Kidney (tissue), 13 donors: ENCODE measurements at regions not wholly inside any gene's neighbourhood (a gene's known extent, or its start where the extent isn't known, plus 50 kb on each side); places are given as distances from the start of the nearest gene placed in this dataset.

Source experiments
- DNase-seq, 5 donors: peaks; one replicate each; pipeline ENCODE4 v3.0.0-alpha.2; 2013 to 2020
- FAIRE-seq: peaks from 2 replicates; lab custom pipeline; 2012; peaks lifted over from hg19 to GRCh38; lab: Jason Lieb, UNC
- H3K27ac ChIP-seq, 2 donors: one replicate each; pipeline ENCODE4 v1.7.0; 2013; ENCODE audit warnings: low read depth in 2 of 2, low read length in 2 of 2, inconsistent platforms in 1 of 2
- H3K27me3 ChIP-seq: one replicate; pipeline ENCODE4 v1.7.1; 2013; ENCODE audit warnings: low read length, inconsistent platforms; ENCODE audit not compliant: control insufficient read depth, insufficient read depth
- H3K36me3 ChIP-seq, 3 donors: one replicate each; pipeline versions ENCODE4 v1.7.0 to v1.7.1; 2013; ENCODE audit warnings: low read length in 3 of 3, control low read depth in 1 of 3, inconsistent platforms in 1 of 3; ENCODE audit not compliant: insufficient read depth in 3 of 3, control insufficient read depth in 2 of 3
- H3K4me1 ChIP-seq, 3 donors: one replicate each; pipeline versions ENCODE4 v1.7.0 to v1.7.1; 2013; ENCODE audit warnings: low read length in 3 of 3, inconsistent platforms in 1 of 3, low read depth in 1 of 3; ENCODE audit not compliant: control insufficient read depth in 2 of 3, insufficient read depth in 2 of 3
- H3K4me3 ChIP-seq, 3 donors: one replicate each; pipeline versions ENCODE4 v1.7.0 to v1.8.1; 2013; ENCODE audit warnings: low read length in 3 of 3, control low read depth in 1 of 3, inconsistent platforms in 1 of 3
- H3K9ac ChIP-seq, 3 donors: one replicate each; pipeline versions ENCODE4 v1.7.0 to v1.7.1; 2013; ENCODE audit warnings: low read length in 3 of 3, control low read depth in 1 of 3, inconsistent platforms in 1 of 3
- H3K9me3 ChIP-seq, 3 donors: one replicate each; pipeline versions ENCODE4 v1.7.0 to v1.7.1; 2013; ENCODE audit warnings: low read length in 3 of 3, control low read depth in 1 of 3, inconsistent platforms in 1 of 3; ENCODE audit not compliant: control insufficient read depth in 2 of 3, insufficient read depth in 1 of 3
- intact Hi-C: fragments of 100-400 bp; cut with DNase I; formaldehyde crosslinking; loops from one replicate; pipeline ENCODE4 v1.11.1; 2022
- TF ChIP-seq, protein P1 (sequence below): IDR thresholded peaks from 3 replicates; pipeline ENCODE4 v1.5.1; 2012; ENCODE audit warnings: mild to moderate bottlenecking, moderate library complexity, borderline replicate concordance; ENCODE audit not compliant: insufficient read depth; ENCODE audit errors: extremely low read depth
- donor health status: control.
- donor health status: control.
- donor health status: control.
- donor health status: control.
- donor health status: control.
- donor health status: DM: yes; HTN: yes; CAD: no.
- donor health status: Normal renal cell carcinoma (clear cell type).

GRCh38 chr2:217160103-217160743 lies 300.4 kb upstream of the TNP1 start:
- no peaks in the 10 kb centered on the region for H3K9me3 ChIP-seq
- no peak for DNase-seq
- H3K9ac ChIP-seq = no peak overlapping the region
- intact Hi-C loops = no loop called here
- no peaks in the 10 kb centered on the region for H3K4me1 ChIP-seq
- H3K4me3 ChIP-seq = no peak overlapping the region
- no peak overlapping the region for H3K27ac ChIP-seq
- FAIRE-seq = no peak
- H3K27me3 ChIP-seq = no peaks in the 10 kb centered on the region
- TF ChIP-seq, protein P1, sequence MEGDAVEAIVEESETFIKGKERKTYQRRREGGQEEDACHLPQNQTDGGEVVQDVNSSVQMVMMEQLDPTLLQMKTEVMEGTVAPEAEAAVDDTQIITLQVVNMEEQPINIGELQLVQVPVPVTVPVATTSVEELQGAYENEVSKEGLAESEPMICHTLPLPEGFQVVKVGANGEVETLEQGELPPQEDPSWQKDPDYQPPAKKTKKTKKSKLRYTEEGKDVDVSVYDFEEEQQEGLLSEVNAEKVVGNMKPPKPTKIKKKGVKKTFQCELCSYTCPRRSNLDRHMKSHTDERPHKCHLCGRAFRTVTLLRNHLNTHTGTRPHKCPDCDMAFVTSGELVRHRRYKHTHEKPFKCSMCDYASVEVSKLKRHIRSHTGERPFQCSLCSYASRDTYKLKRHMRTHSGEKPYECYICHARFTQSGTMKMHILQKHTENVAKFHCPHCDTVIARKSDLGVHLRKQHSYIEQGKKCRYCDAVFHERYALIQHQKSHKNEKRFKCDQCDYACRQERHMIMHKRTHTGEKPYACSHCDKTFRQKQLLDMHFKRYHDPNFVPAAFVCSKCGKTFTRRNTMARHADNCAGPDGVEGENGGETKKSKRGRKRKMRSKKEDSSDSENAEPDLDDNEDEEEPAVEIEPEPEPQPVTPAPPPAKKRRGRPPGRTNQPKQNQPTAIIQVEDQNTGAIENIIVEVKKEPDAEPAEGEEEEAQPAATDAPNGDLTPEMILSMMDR = no peak
- no peaks in the 10 kb centered on the region for H3K36me3 ChIP-seq

DNA sequence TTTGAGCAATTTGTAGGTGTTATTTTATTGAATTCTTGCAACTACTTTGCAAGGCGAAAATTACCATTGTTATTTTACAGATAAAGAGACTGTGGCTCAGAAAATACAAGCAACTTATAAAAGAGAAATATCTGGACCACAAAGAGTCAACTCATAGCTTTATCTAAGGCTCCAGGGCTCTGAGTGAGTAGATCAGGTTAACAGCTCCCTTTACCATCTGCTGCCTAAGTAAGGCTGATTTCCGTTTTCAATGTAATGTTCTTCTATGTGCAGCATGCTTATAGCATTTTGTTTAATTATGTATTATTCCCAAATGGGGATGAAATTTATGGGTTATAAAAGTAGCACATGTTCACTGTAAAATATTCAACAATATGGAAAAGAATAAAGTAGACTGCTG lies 299.1 kb upstream of the TNP1 start:
- FAIRE-seq = no peak
- TF ChIP-seq, protein P1 = no peak
- Histone ChIP-seq H3K36me3 (no peaks in the 10 kb centered on the region), H3K4me1 (no peaks in the 10 kb centered on the region), H3K9me3 (no peaks in the 10 kb centered on the region), H3K27me3 (no peaks in the 10 kb centered on the region), H3K4me3 (no peak overlapping the region), H3K9ac (no peak overlapping the region), H3K27ac (no peak overlapping the region)
- intact Hi-C loops = no loop called here
- DNase-seq = no peak

DNA sequence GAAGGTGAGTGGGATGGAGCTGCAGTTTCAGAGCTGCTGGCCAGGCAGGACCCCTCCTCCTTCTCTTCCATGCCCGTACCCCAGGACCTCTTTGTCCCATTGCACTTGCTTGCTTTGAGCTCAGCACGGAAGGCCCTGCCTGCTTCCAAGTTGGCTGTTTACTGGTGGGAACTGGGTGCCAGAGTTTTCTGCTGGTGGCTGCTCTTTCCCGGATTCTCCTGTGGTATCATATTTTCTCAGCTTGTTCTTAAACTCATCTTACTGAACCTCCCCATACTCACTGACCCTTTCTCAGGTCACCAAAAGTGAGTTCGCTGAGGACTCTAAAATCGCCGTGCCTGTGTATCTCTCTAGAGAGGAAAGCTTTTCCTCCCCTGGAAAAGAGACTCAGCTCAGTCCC lies 297.7 kb upstream of the TNP1 start:
- H3K27ac ChIP-seq = no peak overlapping the region
- no peaks in the 10 kb centered on the region for H3K36me3 ChIP-seq
- no peak for DNase-seq
- no peak for FAIRE-seq
- no peak overlapping the region for H3K4me3 ChIP-seq
- no peaks in the 10 kb centered on the region for H3K9me3 ChIP-seq
- no peaks in the 10 kb centered on the region for H3K4me1 ChIP-seq
- H3K27me3 ChIP-seq = no peaks in the 10 kb centered on the region
- intact Hi-C loops = no loop called here
- H3K9ac ChIP-seq = no peak overlapping the region
- TF ChIP-seq, protein P1 = no peak

GRCh38 chr2:217156801-217157200 lies 296.9 kb upstream of the TNP1 start:
- Histone ChIP-seq H3K27me3 (no peaks in the 10 kb centered on the region), H3K27ac (no peak overlapping the region), H3K36me3 (no peaks in the 10 kb centered on the region), H3K4me1 (no peaks in the 10 kb centered on the region), H3K9ac (no peak overlapping the region), H3K4me3 (no peak overlapping the region), H3K9me3 (no peaks in the 10 kb centered on the region)
- intact Hi-C loops = no loop called here
- DNase-seq (no peak), FAIRE-seq (no peak)
- TF ChIP-seq, protein P1 = no peak
